ENCODE measurements at regions not wholly inside any gene's neighbourhood (a gene's known extent, or its start where the extent isn't known, plus 50 kb on each side); places are given as distances from the start of the nearest gene placed in this dataset.

DNA sequence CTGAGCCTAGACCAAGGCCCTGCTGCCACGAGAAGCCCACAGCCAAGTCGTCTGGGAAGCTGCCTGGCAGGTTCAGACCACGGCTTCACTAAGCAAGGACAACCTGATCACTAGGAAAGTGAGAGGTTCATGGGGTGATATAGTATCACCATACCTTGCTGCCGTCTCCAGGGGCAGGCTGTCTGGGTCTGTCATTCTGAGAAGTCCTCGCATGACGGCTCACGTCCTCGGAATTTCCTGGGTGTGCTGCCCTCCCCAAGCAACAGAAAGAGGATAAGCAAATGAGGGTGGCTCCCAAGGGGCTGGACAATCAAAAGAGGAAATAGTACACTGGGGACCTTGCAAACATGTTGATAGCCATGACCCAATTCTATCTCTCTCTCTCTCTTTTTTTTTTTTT is 207.4 kb upstream of the IGF1R start:
- Mint-ChIP-seq H3K4me3 (no peak overlapping the region), H3K9me3 (no peaks in the 10 kb centered on the region), H3K36me3 (ENCODE audit: low read depth) (no peaks in the 10 kb centered on the region), H3K4me1 (ENCODE audit: low read depth) (peaks cover 2% of the 10 kb centered on the region), H3K27me3 (ENCODE audit: low read depth) (peaks cover 5% of the 10 kb centered on the region), H3K27ac (no peak overlapping the region)
- DNase-seq (ENCODE audit: low spot score) = no peak

DNA sequence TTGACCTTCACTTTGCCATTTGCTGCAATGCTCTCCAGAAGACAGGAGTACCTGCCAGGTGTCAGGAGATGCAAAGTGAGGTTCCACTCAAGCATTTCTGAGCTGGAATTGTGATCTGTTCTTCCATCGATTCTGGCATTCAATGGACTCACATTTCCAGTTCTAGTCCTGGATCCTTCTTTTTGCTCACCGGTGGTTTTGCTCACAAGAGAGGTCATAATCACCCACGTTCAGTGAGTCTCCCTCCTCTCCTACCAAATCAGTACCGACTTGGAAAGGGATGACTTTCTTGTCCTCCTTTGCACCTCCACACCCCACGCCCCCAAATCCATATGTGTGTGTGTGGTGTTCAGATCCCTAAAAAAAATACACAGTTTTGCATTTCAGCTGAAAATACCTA is 206.7 kb upstream of the IGF1R start:
- no peak for DNase-seq (ENCODE audit: low spot score)
- Mint-ChIP-seq H3K4me3 (no peak overlapping the region), H3K27me3 (ENCODE audit: low read depth) (peaks cover 5% of the 10 kb centered on the region), H3K9me3 (no peaks in the 10 kb centered on the region), H3K4me1 (ENCODE audit: low read depth) (peaks cover 2% of the 10 kb centered on the region), H3K27ac (no peak overlapping the region), H3K36me3 (ENCODE audit: low read depth) (no peaks in the 10 kb centered on the region)

DNA sequence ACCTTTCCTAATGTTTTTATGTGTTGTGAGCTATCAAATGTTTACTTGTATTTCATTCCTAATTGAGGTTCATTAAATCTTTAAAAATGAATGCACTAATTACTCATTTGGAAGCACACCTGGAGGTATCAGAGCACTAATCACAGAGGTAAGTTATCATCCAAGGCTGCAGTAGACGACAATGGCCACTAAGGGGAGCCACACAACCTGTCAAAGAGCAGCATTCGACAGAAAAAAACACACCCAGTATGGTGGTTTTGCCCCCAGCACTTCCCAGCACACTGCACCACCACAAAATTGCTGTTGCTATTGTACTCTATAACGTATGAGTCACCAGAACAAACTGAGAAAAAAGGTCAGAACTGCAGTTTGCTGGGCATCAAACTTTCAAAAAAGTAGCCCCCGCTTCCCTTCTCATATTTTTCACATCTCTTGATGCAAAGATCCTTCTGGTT is 205.9 kb upstream of the IGF1R start:
- Mint-ChIP-seq H3K27me3 (ENCODE audit: low read depth) (peaks cover 5% of the 10 kb centered on the region), H3K27ac (no peak overlapping the region), H3K36me3 (ENCODE audit: low read depth) (no peaks in the 10 kb centered on the region), H3K4me3 (no peak overlapping the region), H3K9me3 (no peaks in the 10 kb centered on the region), H3K4me1 (ENCODE audit: low read depth) (peaks cover 2% of the 10 kb centered on the region)
- peak; percentile 47 for DNase-seq (ENCODE audit: low spot score)

DNA sequence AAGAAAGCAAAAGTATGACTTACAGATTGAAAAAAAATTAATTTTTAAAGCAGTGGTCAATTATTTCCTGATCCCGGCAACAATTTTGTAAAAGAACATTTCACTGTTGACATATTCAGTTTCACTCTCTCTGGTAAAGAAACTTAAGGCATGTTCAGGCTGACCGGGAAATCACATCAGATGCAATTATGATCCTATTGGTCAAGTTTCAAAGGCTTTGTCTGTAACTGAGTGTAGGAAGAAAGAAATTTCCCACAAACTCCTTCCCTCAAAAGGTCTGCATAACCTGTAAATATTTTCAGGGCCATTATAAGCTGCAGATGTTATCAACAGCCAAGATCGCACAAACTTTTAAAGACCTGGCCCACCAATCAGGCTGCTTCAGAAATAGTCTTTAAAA is 205.4 kb upstream of the IGF1R start:
- DNase-seq (ENCODE audit: low spot score) = no peak
- peaks cover 5% of the 10 kb centered on the region for H3K27me3 Mint-ChIP-seq (ENCODE audit: low read depth)
- H3K4me3 Mint-ChIP-seq = no peak overlapping the region
- H3K27ac Mint-ChIP-seq = no peak overlapping the region
- H3K9me3 Mint-ChIP-seq = no peaks in the 10 kb centered on the region
- H3K4me1 Mint-ChIP-seq (ENCODE audit: low read depth) = peaks cover 2% of the 10 kb centered on the region
- no peaks in the 10 kb centered on the region for H3K36me3 Mint-ChIP-seq (ENCODE audit: low read depth)

DNA sequence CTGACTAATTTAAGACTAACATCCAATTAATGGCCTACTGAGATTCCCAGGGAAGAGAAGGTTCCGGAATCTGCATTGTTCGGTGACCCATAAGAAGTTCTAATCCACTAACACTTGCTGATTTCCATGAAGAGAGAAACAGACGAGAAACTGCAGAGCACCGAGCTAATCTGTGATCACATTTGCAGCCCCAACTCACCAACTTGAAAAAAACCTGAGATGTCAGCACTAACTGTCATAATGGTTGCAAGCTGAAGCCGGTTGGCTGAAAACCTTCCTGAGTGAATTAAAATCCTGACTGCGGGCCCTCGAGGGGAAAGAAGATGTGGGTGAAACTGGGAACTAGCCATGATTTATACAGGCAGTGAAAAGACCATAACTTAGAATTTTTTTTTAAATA is 204.8 kb upstream of the IGF1R start:
- Mint-ChIP-seq H3K27ac (no peak overlapping the region), H3K9me3 (no peaks in the 10 kb centered on the region), H3K4me1 (ENCODE audit: low read depth) (peaks cover 3% of the 10 kb centered on the region), H3K36me3 (ENCODE audit: low read depth) (no peaks in the 10 kb centered on the region), H3K27me3 (ENCODE audit: low read depth) (peaks cover 5% of the 10 kb centered on the region), H3K4me3 (no peak overlapping the region)
- no peak for DNase-seq (ENCODE audit: low spot score)

DNA sequence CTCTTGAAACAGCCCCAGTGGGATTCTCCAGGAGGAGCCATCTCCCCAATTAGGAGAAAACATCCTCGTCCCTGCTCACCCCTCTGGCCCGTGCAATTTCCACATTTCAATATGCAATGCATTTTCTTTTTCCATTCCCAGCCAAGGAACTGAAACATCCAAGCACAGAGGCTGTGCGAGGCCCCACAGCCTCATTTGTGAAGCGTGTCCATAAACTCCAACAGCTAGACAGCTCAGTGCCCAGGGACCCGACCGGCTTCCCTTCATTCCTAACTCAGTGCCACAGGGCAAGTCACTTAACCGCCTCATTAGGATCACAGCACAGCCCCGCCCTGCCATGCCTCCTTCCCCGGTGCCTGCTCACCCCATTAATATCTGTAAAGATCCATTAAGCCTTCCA is 204.2 kb upstream of the IGF1R start:
- Mint-ChIP-seq H3K4me1 (ENCODE audit: low read depth) (peaks cover 9% of the 10 kb centered on the region), H3K9me3 (no peaks in the 10 kb centered on the region), H3K27ac (no peak overlapping the region), H3K4me3 (no peak overlapping the region), H3K36me3 (ENCODE audit: low read depth) (no peaks in the 10 kb centered on the region), H3K27me3 (ENCODE audit: low read depth) (peaks cover 5% of the 10 kb centered on the region)
- DNase-seq (ENCODE audit: low spot score) = no peak

DNA sequence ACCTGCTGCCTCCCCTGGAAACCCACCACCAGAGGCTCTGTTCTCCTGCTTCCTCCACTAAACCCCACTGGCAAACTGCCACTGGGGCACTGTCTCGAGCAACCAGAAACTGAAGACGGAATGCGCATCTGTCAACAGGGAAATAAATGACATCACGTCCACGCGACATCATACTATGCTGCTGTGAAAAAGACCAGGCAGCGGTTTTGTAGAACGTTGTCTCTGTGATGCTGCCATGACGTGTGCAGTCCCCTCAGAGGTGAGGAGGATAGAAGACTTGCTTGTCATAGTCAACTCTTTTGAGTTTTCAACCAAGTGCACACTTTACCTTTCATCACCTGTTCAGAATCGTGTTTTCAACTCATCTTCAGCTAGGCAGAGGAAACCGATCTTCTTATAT is 203.0 kb upstream of the IGF1R start:
- peaks cover 13% of the 10 kb centered on the region for H3K4me1 Mint-ChIP-seq (ENCODE audit: low read depth)
- H3K4me3 Mint-ChIP-seq = no peak overlapping the region
- H3K36me3 Mint-ChIP-seq (ENCODE audit: low read depth) = no peaks in the 10 kb centered on the region
- no peak overlapping the region for H3K27ac Mint-ChIP-seq
- peaks cover 5% of the 10 kb centered on the region for H3K27me3 Mint-ChIP-seq (ENCODE audit: low read depth)
- DNase-seq (ENCODE audit: low spot score) = no peak
- H3K9me3 Mint-ChIP-seq = no peaks in the 10 kb centered on the region

DNA sequence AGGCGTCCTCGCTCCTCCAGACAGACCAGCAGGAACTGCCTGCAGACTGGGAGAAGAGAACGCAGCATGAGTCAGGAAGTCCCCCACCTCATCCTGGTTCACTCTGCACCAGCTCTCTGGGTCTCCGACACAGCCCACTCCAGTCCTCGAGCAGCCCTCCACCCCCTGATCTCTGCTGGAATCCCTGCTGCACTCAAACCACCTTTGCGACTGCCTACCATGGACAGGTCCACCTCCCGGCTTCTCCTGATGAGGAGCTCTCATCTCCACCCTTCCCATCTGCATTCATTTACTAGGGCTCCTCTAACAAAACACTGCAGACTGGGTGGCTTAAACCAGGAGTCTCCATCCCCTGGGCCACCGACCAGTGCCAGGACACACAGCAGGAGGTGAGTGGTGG is 202.3 kb upstream of the IGF1R start:
- Mint-ChIP-seq H3K4me3 (no peak overlapping the region), H3K4me1 (ENCODE audit: low read depth) (peaks cover 13% of the 10 kb centered on the region), H3K9me3 (no peaks in the 10 kb centered on the region), H3K27me3 (ENCODE audit: low read depth) (peaks cover 5% of the 10 kb centered on the region), H3K36me3 (ENCODE audit: low read depth) (no peaks in the 10 kb centered on the region), H3K27ac (no peak overlapping the region)
- DNase-seq (ENCODE audit: low spot score) = no peak

DNA sequence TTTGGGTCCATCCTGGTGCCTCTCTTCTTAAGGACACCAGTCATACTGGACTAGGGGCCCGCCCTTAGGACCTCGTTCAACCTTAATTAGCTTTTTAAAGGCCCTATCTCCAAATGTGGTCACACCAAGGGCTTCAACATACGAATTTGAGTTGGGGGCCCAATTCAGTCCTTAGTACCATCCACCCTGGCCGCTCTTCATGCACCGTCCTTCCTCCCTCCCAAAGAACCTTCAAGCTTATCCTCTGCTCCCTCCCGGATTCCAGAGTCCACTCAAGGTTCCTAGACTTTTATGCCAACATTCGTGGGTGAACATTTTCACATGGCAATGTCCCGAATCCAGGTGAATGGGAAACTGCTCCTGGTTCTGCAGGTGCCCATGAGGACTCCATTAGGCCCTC is 201.3 kb upstream of the IGF1R start:
- DNase-seq (ENCODE audit: low spot score) = no peak
- H3K27me3 Mint-ChIP-seq (ENCODE audit: low read depth) = peaks cover 5% of the 10 kb centered on the region
- H3K4me3 Mint-ChIP-seq = no peak overlapping the region
- H3K4me1 Mint-ChIP-seq (ENCODE audit: low read depth) = peaks cover 13% of the 10 kb centered on the region
- H3K36me3 Mint-ChIP-seq (ENCODE audit: low read depth) = no peaks in the 10 kb centered on the region
- no peaks in the 10 kb centered on the region for H3K9me3 Mint-ChIP-seq
- no peak overlapping the region for H3K27ac Mint-ChIP-seq

DNA sequence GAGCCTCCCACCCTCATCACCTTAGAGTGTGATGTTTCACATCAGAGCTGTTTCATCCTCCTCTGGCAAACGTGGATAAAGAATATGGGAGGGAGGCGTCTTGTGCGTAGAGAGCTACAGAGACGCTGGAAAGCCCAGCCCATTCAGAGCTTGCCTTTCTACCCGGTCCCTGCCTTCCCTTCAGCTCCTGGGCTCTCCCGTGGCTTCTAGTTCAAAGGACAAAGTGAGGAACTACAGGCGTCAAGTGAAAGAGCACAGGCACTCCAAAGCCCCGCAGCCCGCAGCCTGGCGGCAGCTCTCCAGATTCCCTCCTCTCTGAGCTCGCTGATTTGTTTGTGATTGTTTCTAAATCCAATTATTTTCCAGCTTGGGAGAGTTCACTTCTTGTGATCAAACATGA is 197.1 kb upstream of the IGF1R start:
- no peak overlapping the region for H3K27ac Mint-ChIP-seq
- peaks cover 11% of the 10 kb centered on the region for H3K4me1 Mint-ChIP-seq (ENCODE audit: low read depth)
- DNase-seq (ENCODE audit: low spot score) = no peak
- no peaks in the 10 kb centered on the region for H3K27me3 Mint-ChIP-seq (ENCODE audit: low read depth)
- no peak overlapping the region for H3K4me3 Mint-ChIP-seq
- no peaks in the 10 kb centered on the region for H3K36me3 Mint-ChIP-seq (ENCODE audit: low read depth)
- no peaks in the 10 kb centered on the region for H3K9me3 Mint-ChIP-seq

DNA sequence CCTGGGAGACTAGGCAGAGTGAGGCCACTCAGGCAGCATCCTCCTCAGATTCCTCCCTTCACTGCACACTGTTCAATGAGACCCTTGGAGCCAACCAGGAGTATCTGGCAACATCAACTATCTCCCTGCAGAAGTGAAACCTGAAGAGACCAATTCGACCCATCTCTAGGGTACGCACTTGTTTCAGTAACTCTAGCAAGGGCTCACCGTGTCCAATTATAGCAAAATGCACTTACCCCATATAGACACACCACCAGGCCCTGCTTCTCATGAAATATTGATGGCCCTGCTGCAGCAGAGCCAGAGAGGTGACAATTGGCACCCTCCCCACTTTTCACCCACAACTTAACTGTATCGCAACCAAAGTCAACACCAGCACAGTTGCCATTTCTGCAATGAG is 196.1 kb upstream of the IGF1R start:
- no peaks in the 10 kb centered on the region for H3K9me3 Mint-ChIP-seq
- DNase-seq (ENCODE audit: low spot score) = no peak
- peaks cover 11% of the 10 kb centered on the region for H3K4me1 Mint-ChIP-seq (ENCODE audit: low read depth)
- no peaks in the 10 kb centered on the region for H3K36me3 Mint-ChIP-seq (ENCODE audit: low read depth)
- H3K4me3 Mint-ChIP-seq = no peak overlapping the region
- H3K27ac Mint-ChIP-seq = no peak overlapping the region
- H3K27me3 Mint-ChIP-seq (ENCODE audit: low read depth) = no peaks in the 10 kb centered on the region

DNA sequence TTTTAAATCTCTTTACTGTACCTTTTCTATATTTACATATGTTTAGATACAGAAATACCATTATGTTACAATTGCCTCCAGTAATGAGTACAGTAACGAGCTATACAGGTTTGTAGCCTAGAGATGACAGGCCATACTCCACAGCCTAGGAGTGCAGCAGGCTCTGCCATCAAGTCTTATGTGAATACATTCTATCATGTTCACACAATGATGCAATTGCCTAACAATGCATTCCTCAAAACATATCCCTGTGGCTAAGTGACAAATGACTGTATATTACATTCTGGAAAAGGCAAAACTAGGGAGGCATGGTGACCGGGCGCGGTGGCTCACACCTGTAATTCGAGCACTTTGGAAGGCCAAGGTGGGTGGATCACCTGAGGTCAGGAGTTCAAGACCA is 192.4 kb upstream of the IGF1R start:
- no peak overlapping the region for H3K27ac Mint-ChIP-seq
- H3K4me1 Mint-ChIP-seq (ENCODE audit: low read depth) = no peaks in the 10 kb centered on the region
- no peak for DNase-seq (ENCODE audit: low spot score)
- no peak overlapping the region for H3K4me3 Mint-ChIP-seq
- no peaks in the 10 kb centered on the region for H3K9me3 Mint-ChIP-seq
- H3K27me3 Mint-ChIP-seq (ENCODE audit: low read depth) = peaks cover 9% of the 10 kb centered on the region
- H3K36me3 Mint-ChIP-seq (ENCODE audit: low read depth) = no peaks in the 10 kb centered on the region

DNA sequence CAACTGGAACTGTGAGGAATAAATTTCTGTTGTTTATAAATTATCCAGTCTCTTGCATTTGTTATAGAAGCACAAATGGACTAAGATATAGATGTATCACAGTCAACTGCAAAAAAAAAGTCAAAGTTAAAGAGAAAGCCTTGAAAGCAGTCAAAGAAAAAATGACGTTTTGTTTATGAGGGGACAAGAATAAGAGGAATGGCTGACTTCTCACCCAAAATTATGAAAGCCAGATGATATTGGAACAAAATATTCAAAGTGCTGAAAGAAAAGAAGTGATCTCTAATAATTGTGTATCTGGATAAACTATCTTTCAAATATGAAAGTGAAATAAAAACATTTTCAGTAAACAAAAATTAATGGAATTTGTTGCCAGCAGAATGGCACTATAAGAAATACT is 171.8 kb upstream of the IGF1R start:
- no peaks in the 10 kb centered on the region for H3K27me3 Mint-ChIP-seq (ENCODE audit: low read depth)
- no peak overlapping the region for H3K27ac Mint-ChIP-seq

DNA sequence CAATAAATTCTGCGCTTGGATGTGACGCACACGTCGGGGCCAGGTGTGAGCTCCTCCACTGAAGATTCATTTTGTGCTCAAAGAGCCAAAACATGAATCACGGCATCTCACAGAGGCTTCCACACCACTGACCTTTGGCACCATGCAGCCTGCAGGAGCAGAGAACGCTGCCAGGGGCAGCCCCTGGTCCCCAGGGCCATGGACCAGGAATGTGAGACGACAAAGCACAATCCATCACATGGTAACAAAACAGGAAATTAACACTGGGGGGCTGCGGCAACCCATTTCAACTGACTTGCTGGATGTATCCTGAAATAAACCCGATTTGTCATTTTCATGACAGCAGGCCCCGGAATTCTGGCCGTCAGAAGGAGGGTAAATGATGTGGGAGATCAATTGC is 167.5 kb upstream of the IGF1R start:
- H3K27ac Mint-ChIP-seq = no peak overlapping the region
- no peaks in the 10 kb centered on the region for H3K4me1 Mint-ChIP-seq (ENCODE audit: low read depth)

More for the DNA sequence above, 171.8 kb upstream of the IGF1R start:
- Mint-ChIP-seq H3K36me3 (ENCODE audit: low read depth) (no peaks in the 10 kb centered on the region), H3K9me3 (peaks cover 24% of the 10 kb centered on the region), H3K4me3 (no peak overlapping the region), H3K4me1 (ENCODE audit: low read depth) (no peaks in the 10 kb centered on the region)
- no peak for DNase-seq (ENCODE audit: low spot score)

DNA sequence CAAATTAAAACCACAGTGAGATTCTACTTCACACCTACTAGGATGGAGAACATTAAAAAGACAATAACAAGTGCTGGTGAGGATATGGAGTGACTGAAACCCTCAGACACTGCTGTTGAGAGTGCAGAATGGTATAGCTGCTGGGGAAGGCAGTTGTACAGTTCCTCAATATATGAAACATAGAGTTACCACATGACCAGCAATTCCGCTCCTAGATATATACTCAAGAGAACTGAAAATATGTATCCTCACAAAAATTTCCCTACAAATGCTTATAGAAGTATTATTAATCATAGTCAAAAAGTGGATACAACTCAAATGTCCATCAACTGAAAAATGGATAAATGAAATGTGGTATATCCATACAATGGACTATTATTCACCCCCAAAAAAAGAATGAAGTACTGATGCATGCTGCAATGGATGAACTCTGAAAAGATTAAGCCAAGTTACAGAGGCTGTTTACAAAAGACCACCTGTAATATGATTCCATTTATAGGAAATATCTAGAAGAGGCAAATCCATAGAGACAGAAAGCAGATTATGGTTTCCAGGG is 164.7 kb upstream of the IGF1R start:
- Mint-ChIP-seq H3K27ac (no peak overlapping the region), H3K9me3 (no peaks in the 10 kb centered on the region), H3K4me3 (no peak overlapping the region), H3K4me1 (ENCODE audit: low read depth) (no peaks in the 10 kb centered on the region), H3K27me3 (ENCODE audit: low read depth) (peaks cover 3% of the 10 kb centered on the region), H3K36me3 (ENCODE audit: low read depth) (no peaks in the 10 kb centered on the region)
- DNase-seq (ENCODE audit: low spot score) = no peak

More for the DNA sequence above, 167.5 kb upstream of the IGF1R start:
- peaks cover 17% of the 10 kb centered on the region for H3K9me3 Mint-ChIP-seq
- H3K27me3 Mint-ChIP-seq (ENCODE audit: low read depth) = peaks cover 2% of the 10 kb centered on the region
- H3K4me3 Mint-ChIP-seq = no peak overlapping the region
- no peak for DNase-seq (ENCODE audit: low spot score)
- no peaks in the 10 kb centered on the region for H3K36me3 Mint-ChIP-seq (ENCODE audit: low read depth)

Data from T-helper 2 cell treated with Interferon-gamma antibody and Interleukin-4, amounts not matched to agents 5 μg/mL and 100 μg/mL, for 36 hours (primary cell).